ENCODE measurements at regions not wholly inside any gene's neighbourhood (a gene's known extent, or its start where the extent isn't known, plus 50 kb on each side); places are given as distances from the start of the nearest gene placed in this dataset.

- Mint-ChIP-seq H3K4me1 (peaks cover 11% of the 10 kb centered on the region), H3K36me3 (no peaks in the 10 kb centered on the region), H3K4me3 (no peak overlapping the region), H3K27me3 (ENCODE audit: low read depth) (no peaks in the 10 kb centered on the region; the same call in 1 of the 2 replicates), H3K27ac (no peak overlapping the region), H3K9me3 (no peaks in the 10 kb centered on the region)
- TF ChIP-seq SMAD4 (CRISPR knock-in tag; IDR thresholded peaks at IDR 0.05) (no peak), PREB (CRISPR knock-in tag; IDR thresholded peaks at IDR 0.05; ENCODE audit: borderline replicate concordance) (no peak), SP1 (CRISPR knock-in tag; conservative IDR thresholded peaks at IDR 0.05) (no peak), KAT7 (CRISPR knock-in tag; IDR thresholded peaks at IDR 0.05; ENCODE audit: borderline replicate concordance) (no peak), ATF2 (CRISPR knock-in tag; IDR thresholded peaks at IDR 0.05; ENCODE audit: borderline replicate concordance, low read depth) (no peak), PRRX2 (CRISPR knock-in tag; IDR thresholded peaks at IDR 0.05) (no peak), CREB1 (CRISPR knock-in tag; IDR thresholded peaks at IDR 0.05) (no peak), IRF1 (CRISPR knock-in tag; IDR thresholded peaks at IDR 0.05) (no peak), ZNF232 (CRISPR knock-in tag; IDR thresholded peaks at IDR 0.05) (no peak), CBFB (CRISPR knock-in tag; IDR thresholded peaks at IDR 0.05; ENCODE audit: low read depth) (no peak), ZNF263 (CRISPR knock-in tag; IDR thresholded peaks at IDR 0.05; ENCODE audit: low read depth) (no peak), CDX4 (CRISPR knock-in tag; IDR thresholded peaks at IDR 0.05; ENCODE audit: borderline replicate concordance) (no peak), NFYB (CRISPR knock-in tag; conservative IDR thresholded peaks at IDR 0.05; ENCODE audit: low read depth) (no peak)
- no peak for ATAC-seq
- CTCF ChIA-PET = no interaction called here
- POLR2A ChIA-PET = no interaction called here
- DNase-seq (ENCODE audit: low spot score) = no peak
Measured at GRCh38 chr12:14187966-14188365, 177.5 kb upstream of the ATF7IP start.

GRCh38 chr12:14188744-14189143 lies 176.7 kb upstream of the ATF7IP start:
- H3K4me3 Mint-ChIP-seq = no peak overlapping the region
- ATAC-seq = no peak
- H3K9me3 Mint-ChIP-seq = no peaks in the 10 kb centered on the region

More at GRCh38 chr12:14188744-14189143, 176.7 kb upstream of the ATF7IP start:
- POLR2A ChIA-PET = no interaction called here
- Mint-ChIP-seq H3K36me3 (no peaks in the 10 kb centered on the region), H3K4me1 (peaks cover 11% of the 10 kb centered on the region), H3K27me3 (ENCODE audit: low read depth) (no peaks in the 10 kb centered on the region; the same call in 1 of the 2 replicates), H3K27ac (no peak overlapping the region)
- CTCF ChIA-PET = no interaction called here
- DNase-seq (ENCODE audit: low spot score) = no peak
- TF ChIP-seq ATF2 (CRISPR knock-in tag; IDR thresholded peaks at IDR 0.05; ENCODE audit: borderline replicate concordance, low read depth) = no peak
- no peak for TF ChIP-seq USF1 (CRISPR knock-in tag; IDR thresholded peaks at IDR 0.05)
- no peak for TF ChIP-seq OVOL2 (CRISPR knock-in tag; IDR thresholded peaks at IDR 0.05; ENCODE audit: borderline replicate concordance)
- TF ChIP-seq FOXP1 (CRISPR knock-in tag; IDR thresholded peaks at IDR 0.05; ENCODE audit: borderline replicate concordance) = no peak
